ENCODE measurements at regions not wholly inside any gene's neighbourhood (a gene's known extent, or its start where the extent isn't known, plus 50 kb on each side); places are given as distances from the start of the nearest gene placed in this dataset.

- TF ChIP-seq, protein P1, sequence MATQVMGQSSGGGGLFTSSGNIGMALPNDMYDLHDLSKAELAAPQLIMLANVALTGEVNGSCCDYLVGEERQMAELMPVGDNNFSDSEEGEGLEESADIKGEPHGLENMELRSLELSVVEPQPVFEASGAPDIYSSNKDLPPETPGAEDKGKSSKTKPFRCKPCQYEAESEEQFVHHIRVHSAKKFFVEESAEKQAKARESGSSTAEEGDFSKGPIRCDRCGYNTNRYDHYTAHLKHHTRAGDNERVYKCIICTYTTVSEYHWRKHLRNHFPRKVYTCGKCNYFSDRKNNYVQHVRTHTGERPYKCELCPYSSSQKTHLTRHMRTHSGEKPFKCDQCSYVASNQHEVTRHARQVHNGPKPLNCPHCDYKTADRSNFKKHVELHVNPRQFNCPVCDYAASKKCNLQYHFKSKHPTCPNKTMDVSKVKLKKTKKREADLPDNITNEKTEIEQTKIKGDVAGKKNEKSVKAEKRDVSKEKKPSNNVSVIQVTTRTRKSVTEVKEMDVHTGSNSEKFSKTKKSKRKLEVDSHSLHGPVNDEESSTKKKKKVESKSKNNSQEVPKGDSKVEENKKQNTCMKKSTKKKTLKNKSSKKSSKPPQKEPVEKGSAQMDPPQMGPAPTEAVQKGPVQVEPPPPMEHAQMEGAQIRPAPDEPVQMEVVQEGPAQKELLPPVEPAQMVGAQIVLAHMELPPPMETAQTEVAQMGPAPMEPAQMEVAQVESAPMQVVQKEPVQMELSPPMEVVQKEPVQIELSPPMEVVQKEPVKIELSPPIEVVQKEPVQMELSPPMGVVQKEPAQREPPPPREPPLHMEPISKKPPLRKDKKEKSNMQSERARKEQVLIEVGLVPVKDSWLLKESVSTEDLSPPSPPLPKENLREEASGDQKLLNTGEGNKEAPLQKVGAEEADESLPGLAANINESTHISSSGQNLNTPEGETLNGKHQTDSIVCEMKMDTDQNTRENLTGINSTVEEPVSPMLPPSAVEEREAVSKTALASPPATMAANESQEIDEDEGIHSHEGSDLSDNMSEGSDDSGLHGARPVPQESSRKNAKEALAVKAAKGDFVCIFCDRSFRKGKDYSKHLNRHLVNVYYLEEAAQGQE (IDR thresholded peaks at IDR 0.05; ENCODE audit: low read depth), result no peak
- TF ChIP-seq YY1 (IDR thresholded peaks at IDR 0.05; ENCODE audit: extremely low read depth, insufficient replicate concordance, low read depth, low read length) (no peak), RAD21 (IDR thresholded peaks at IDR 0.05; ENCODE audit: low read depth) (no peak)
Measured at GRCh38 chr20:19070026-19070425, 142.4 kb upstream of the SLC24A3 start (continued).

- H3K27ac ChIP-seq (ENCODE audit: low read depth, low read length), result no peak overlapping the region
- H3K9me3 ChIP-seq (ENCODE audit: control insufficient read depth in 1 of 2, insufficient read depth in 1 of 2, low read depth in 1 of 2, low read length in 2 of 2), result no peaks in the 10 kb centered on the region; a peak in 1 of 4 replicates
- H3K4me3 ChIP-seq (replicated peaks in 1 of 2; ENCODE audit: low read depth in 1 of 2, low read length in 2 of 2), result no peak overlapping the region
- H3K9ac ChIP-seq (ENCODE audit: low read length), result no peak overlapping the region
- H4K20me1 ChIP-seq (ENCODE audit: insufficient read depth), result no peaks in the 10 kb centered on the region
- no peak overlapping the region for H2AFZ ChIP-seq (ENCODE audit: low read depth, low read length, poor library complexity, severe bottlenecking)
- ATAC-seq, result no peak
- ChIA-PET POLR2A (no interaction called here), CTCF (no interaction called here), RAD21 (ENCODE audit: low non-redundant PET in 1 of 2, low total read pairs in 2 of 2, uncharacterized antibody in 2 of 2, unreplicated experiment in 2 of 2) (no interaction called here)
- no peaks in the 10 kb centered on the region for H3K9me2 ChIP-seq (ENCODE audit: insufficient read depth)
- H3K79me2 ChIP-seq (ENCODE audit: insufficient read depth, low read length), result no peaks in the 10 kb centered on the region
- intact Hi-C loops (cut with micrococcal nuclease), result no loop called here
- H3K4me1 ChIP-seq (ENCODE audit: control insufficient read depth in 1 of 2, insufficient read depth in 2 of 2, low read length in 2 of 2), result no peaks in the 10 kb centered on the region
- no peak overlapping the region for H3K4me2 ChIP-seq (ENCODE audit: low read length)
- DNase-seq (ENCODE audit: low read depth, low spot score), result no peak
- H3K36me3 ChIP-seq (ENCODE audit: control insufficient read depth in 1 of 2, insufficient read depth in 2 of 2, low read length in 2 of 2), result no peaks in the 10 kb centered on the region
- BruUV-seq (replicated peaks), result no TSS peak
- no peaks in the 10 kb centered on the region for H3K27me3 ChIP-seq (ENCODE audit: insufficient read depth, low read length)
- TF ChIP-seq SP1 (IDR thresholded peaks at IDR 0.05; ENCODE audit: low read depth) (no peak), CEBPB (IDR thresholded peaks at IDR 0.05; ENCODE audit: low read depth) (no peak), ZBTB33 (IDR thresholded peaks at IDR 0.05; ENCODE audit: extremely low read depth, insufficient replicate concordance, low read length) (no peak), RAD21 (IDR thresholded peaks at IDR 0.05; ENCODE audit: low read depth) (no peak), ELF1 (IDR thresholded peaks at IDR 0.05; ENCODE audit: borderline replicate concordance, low read depth) (no peak), JUND (IDR thresholded peaks at IDR 0.05) (no peak), CBX3 (IDR thresholded peaks at IDR 0.05; ENCODE audit: low read depth) (no peak), SRF (IDR thresholded peaks at IDR 0.05; ENCODE audit: low read depth) (no peak), EZH2phosphoT487 (IDR thresholded peaks at IDR 0.05; ENCODE audit: borderline replicate concordance) (no peak), FOSL1 (IDR thresholded peaks at IDR 0.05; ENCODE audit: low read depth) (no peak), ZNF274 (IDR thresholded peaks at IDR 0.05; ENCODE audit: low read depth, low read length) (no peak), ZFX (IDR thresholded peaks at IDR 0.05) (no peak), POLR2A (IDR thresholded peaks at IDR 0.05; ENCODE audit: borderline replicate concordance, extremely low read depth, insufficient read depth, insufficient read length) (no peak), SIN3A (IDR thresholded peaks at IDR 0.05; ENCODE audit: low read depth) (no peak), EGR1 (IDR thresholded peaks at IDR 0.05; ENCODE audit: low read depth) (no peak), POLR2AphosphoS5 (IDR thresholded peaks at IDR 0.05; ENCODE audit: low read depth, low read length) (no peak)
- TF ChIP-seq, protein P2, sequence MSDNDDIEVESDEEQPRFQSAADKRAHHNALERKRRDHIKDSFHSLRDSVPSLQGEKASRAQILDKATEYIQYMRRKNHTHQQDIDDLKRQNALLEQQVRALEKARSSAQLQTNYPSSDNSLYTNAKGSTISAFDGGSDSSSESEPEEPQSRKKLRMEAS (IDR thresholded peaks at IDR 0.05), result no peak
Measured at GRCh38 chr20:19070681-19071445, 141.6 kb upstream of the SLC24A3 start.
